H1 (cell line): ENCODE measurements at regions not wholly inside any gene's neighbourhood (a gene's known extent, or its start where the extent isn't known, plus 50 kb on each side); places are given as distances from the start of the nearest gene placed in this dataset.
"Not testable (repeated sequence)": the region's sequence is repeated elsewhere in the genome, so short reads cannot be mapped to it uniquely, and the experiment has no call there.

ENCODE experiments used
- CTCF ChIA-PET: fragments of 300-600 bp; sonication (Branson Sonifier 250); formaldehyde crosslinking; loops from one replicate; lab custom pipeline; 2021; ENCODE audit not compliant: partially characterized antibody; lab: Charles Lee
- POLR2A ChIA-PET: fragments of 300-600 bp; sonication (Branson Sonifier 250); formaldehyde crosslinking; loops from one replicate; lab custom pipeline; 2021; ENCODE audit warnings: inconsistent platforms; ENCODE audit not compliant: partially characterized antibody; lab: Charles Lee
- DNase-seq, 2 experiments: peaks; one replicate each; pipeline versions ENCODE4 v3.0.0 to v3.0.0-alpha.2; 2010 to 2022; ENCODE audit warnings: low spot score in 2 of 2, low read depth in 1 of 2, mixed read lengths in 1 of 2
- FAIRE-seq: peaks from 2 replicates; lab custom pipeline; 2011; peaks lifted over from hg19 to GRCh38; lab: Jason Lieb, UNC
- H2AFZ ChIP-seq: 2 replicates; pipeline ENCODE4 v1.8.1; 2012; ENCODE audit warnings: low read length, inconsistent platforms
- H2AK5ac ChIP-seq: 2 replicates; pipeline ENCODE4 v1.6.1; 2013; ENCODE audit warnings: low read depth, low read length
- H2BK120ac ChIP-seq: replicated peaks from 2 replicates; pipeline ENCODE3; 2013; ENCODE audit warnings: low read depth, low read length, inconsistent platforms
- H2BK12ac ChIP-seq: 2 replicates; pipeline ENCODE4 v1.6.1; 2013; ENCODE audit warnings: low read depth, low read length
- H2BK15ac ChIP-seq: 2 replicates; pipeline ENCODE4 v1.6.1; 2013; ENCODE audit warnings: low read length
- H2BK20ac ChIP-seq: 2 replicates; pipeline ENCODE4 v1.6.1; 2013; ENCODE audit warnings: low read length
- H2BK5ac ChIP-seq: 2 replicates; pipeline ENCODE4 v1.6.1; 2013; ENCODE audit warnings: low read depth, low read length
- H3K14ac ChIP-seq: 2 replicates; pipeline ENCODE4 v1.6.1; 2013; ENCODE audit warnings: inconsistent platforms; ENCODE audit not compliant: insufficient read length
- H3K18ac ChIP-seq: 2 replicates; pipeline ENCODE4 v1.6.1; 2013; ENCODE audit warnings: low read length; ENCODE audit errors: extremely low read depth
- H3K23ac ChIP-seq: 2 replicates; pipeline ENCODE4 v1.6.1; 2013; ENCODE audit warnings: inconsistent platforms; ENCODE audit not compliant: insufficient read length
- H3K23me2 ChIP-seq: 2 replicates; pipeline ENCODE4 v1.6.1; 2013; ENCODE audit warnings: low read depth, low read length
- H3K27ac ChIP-seq: 2 replicates; pipeline ENCODE4 v1.6.1; 2011; ENCODE audit warnings: low read depth, low read length, inconsistent platforms
- H3K27me3 ChIP-seq, 4 experiments: replicated peaks in 1 of 4; 1 replicate in 1 of 4; 2 replicates in 3 of 4; pipeline versions ENCODE4 v1.6.1 to v1.8.1; 2011 to 2013; ENCODE audit warnings: low read length in 3 of 4, mild to moderate bottlenecking in 3 of 4, inconsistent platforms in 2 of 4, mixed read lengths in 2 of 4, moderate library complexity in 1 of 4; ENCODE audit not compliant: control insufficient read depth in 3 of 4, insufficient read depth in 3 of 4; ENCODE audit errors: extremely low read depth in 1 of 4
- H3K36me3 ChIP-seq, 4 experiments: 2 replicates each; pipeline versions ENCODE4 v1.6.1 to v1.8.1; 2011 to 2013; ENCODE audit warnings: mild to moderate bottlenecking in 4 of 4, low read length in 3 of 4, moderate library complexity in 2 of 4, control low read depth in 1 of 4, inconsistent platforms in 1 of 4; ENCODE audit not compliant: insufficient read depth in 4 of 4, control insufficient read depth in 2 of 4
- H3K4ac ChIP-seq: replicated peaks from 2 replicates; pipeline ENCODE3; 2013; ENCODE audit warnings: low read length, low read depth, mixed read lengths, inconsistent platforms; ENCODE audit not compliant: insufficient read length
- H3K4me1 ChIP-seq, 4 experiments: replicated peaks in 1 of 4; 1 replicate in 1 of 4; 2 replicates in 3 of 4; pipeline versions ENCODE4 v1.6.1 to v1.8.1; 2011 to 2013; ENCODE audit warnings: low read length in 3 of 4, inconsistent platforms in 2 of 4, mixed read lengths in 1 of 4; ENCODE audit not compliant: insufficient read depth in 4 of 4, control insufficient read depth in 3 of 4
- H3K4me2 ChIP-seq, 2 experiments: 2 replicates each; pipeline versions ENCODE4 v1.6.1 to v1.8.1; 2011 to 2013; ENCODE audit warnings: low read depth in 2 of 2, low read length in 2 of 2, control low read depth in 1 of 2, inconsistent platforms in 1 of 2, mild to moderate bottlenecking in 1 of 2; ENCODE audit not compliant: insufficient read depth in 1 of 2
- H3K4me3 ChIP-seq, 4 experiments: fragments of 200-600, 300-600 bp in 1 of 4; sonication (generic), shearing (Covaris generic), sonication (Bioruptor Twin) in 1 of 4; 2 replicates each; pipeline versions ENCODE4 v1.5.1 to v1.8.1; 2011 to 2016; ENCODE audit warnings: low read length in 4 of 4, low read depth in 3 of 4, control low read depth in 2 of 4, inconsistent platforms in 2 of 4, mild to moderate bottlenecking in 2 of 4, mixed read lengths in 1 of 4, moderate library complexity in 1 of 4; ENCODE audit not compliant: insufficient read depth in 2 of 4; ENCODE audit errors: extremely low read depth in 1 of 4
- H3K56ac ChIP-seq: replicated peaks from 2 replicates; pipeline ENCODE3; 2013; ENCODE audit warnings: low read depth, mild to moderate bottlenecking, mixed read lengths, low read length, inconsistent platforms; ENCODE audit not compliant: insufficient read length
- H3K79me1 ChIP-seq: 2 replicates; pipeline ENCODE4 v1.6.1; 2013; ENCODE audit warnings: low read depth, low read length, control low read depth
- H3K79me2 ChIP-seq, 2 experiments: 2 replicates each; pipeline versions ENCODE4 v1.6.1 to v1.8.1; 2012 to 2013; ENCODE audit warnings: low read length in 2 of 2, mild to moderate bottlenecking in 2 of 2, inconsistent platforms in 1 of 2; ENCODE audit not compliant: insufficient read depth in 2 of 2, control insufficient read depth in 1 of 2
- H3K9ac ChIP-seq, 4 experiments: replicated peaks in 1 of 4; 1 replicate in 1 of 4; 2 replicates in 3 of 4; pipeline versions ENCODE4 v1.6.1 to v1.8.1; 2011 to 2013; ENCODE audit warnings: low read depth in 3 of 4, low read length in 3 of 4, control low read depth in 2 of 4, mild to moderate bottlenecking in 2 of 4, moderate library complexity in 2 of 4, inconsistent platforms in 1 of 4; ENCODE audit errors: extremely low read depth in 1 of 4
- H3K9me3 ChIP-seq, 2 experiments: 2 replicates each; pipeline versions ENCODE4 v1.6.1 to v1.8.1; 2012 to 2013; ENCODE audit warnings: mild to moderate bottlenecking in 2 of 2, moderate library complexity in 2 of 2, control low read depth in 1 of 2, inconsistent platforms in 1 of 2, low read depth in 1 of 2, low read length in 1 of 2, mixed read lengths in 1 of 2; ENCODE audit not compliant: insufficient read depth in 2 of 2
- H4K20me1 ChIP-seq, 2 experiments: replicated peaks in 1 of 2; 2 replicates each; pipeline versions ENCODE3 to v1.8.1; 2011 to 2013; ENCODE audit warnings: inconsistent platforms in 2 of 2, low read length in 2 of 2, mild to moderate bottlenecking in 1 of 2; ENCODE audit not compliant: insufficient read depth in 2 of 2, control insufficient read depth in 1 of 2
- H4K5ac ChIP-seq: 2 replicates; pipeline ENCODE4 v1.6.1; 2013; ENCODE audit warnings: low read length, low read depth, mixed read lengths, inconsistent platforms; ENCODE audit not compliant: insufficient read length
- H4K8ac ChIP-seq: 2 replicates; pipeline ENCODE4 v1.8.0; 2013; ENCODE audit warnings: mild to moderate bottlenecking, moderate library complexity, low read length, inconsistent platforms; ENCODE audit not compliant: insufficient read depth; ENCODE audit errors: extremely low read depth
- H4K91ac ChIP-seq: replicated peaks from 2 replicates; pipeline ENCODE3; 2013; ENCODE audit warnings: low read length, mixed read lengths, inconsistent platforms; ENCODE audit not compliant: insufficient read length
- KDM4A ChIP-seq: IDR thresholded peaks from one replicate; pipeline ENCODE4 v1.7.1; 2012; ENCODE audit warnings: low read depth, mild to moderate bottlenecking, moderate library complexity, low read length, inconsistent platforms; ENCODE audit not compliant: severe bottlenecking
- RNF2 ChIP-seq: fragments of 200-900, 300-1000 bp; sonication (generic); IDR thresholded peaks from 2 replicates; pipeline ENCODE4 v1.7.1; 2016; ENCODE audit warnings: borderline replicate concordance, low read depth, mild to moderate bottlenecking, antibody characterized with exemption, low read length; ENCODE audit not compliant: poor library complexity, severe bottlenecking; ENCODE audit errors: missing control alignments
- TBP ChIP-seq: IDR thresholded peaks from 2 replicates; pipeline ENCODE4 v1.6.1; 2011; ENCODE audit warnings: low read depth, low read length, improper control_type of control experiment
- WGBS, 2 experiments: shearing (Covaris generic) in 1 of 2; methylation state at CpG; one replicate each; pipeline versions ENCODE4 v1.1.6 to v1.1.7; 2013 to 2015; ENCODE audit warnings: low lambda C conversion rate in 2 of 2, mixed read lengths in 2 of 2, inconsistent platforms in 1 of 2, low coverage in 1 of 2, missing lambda C conversion rate in 1 of 2; ENCODE audit not compliant: insufficient replicate concordance in 2 of 2, insufficient coverage in 1 of 2, insufficient read length in 1 of 2; ENCODE audit errors: extremely low coverage in 1 of 2, missing lambda C conversion rate in 1 of 2; 5-methylcytosine and 5-hydroxymethylcytosine counted together

GRCh38 chrX:122982521-122982920 is 201.6 kb upstream of the GRIA3 start:
- CTCF ChIA-PET = no interaction called here

DNA sequence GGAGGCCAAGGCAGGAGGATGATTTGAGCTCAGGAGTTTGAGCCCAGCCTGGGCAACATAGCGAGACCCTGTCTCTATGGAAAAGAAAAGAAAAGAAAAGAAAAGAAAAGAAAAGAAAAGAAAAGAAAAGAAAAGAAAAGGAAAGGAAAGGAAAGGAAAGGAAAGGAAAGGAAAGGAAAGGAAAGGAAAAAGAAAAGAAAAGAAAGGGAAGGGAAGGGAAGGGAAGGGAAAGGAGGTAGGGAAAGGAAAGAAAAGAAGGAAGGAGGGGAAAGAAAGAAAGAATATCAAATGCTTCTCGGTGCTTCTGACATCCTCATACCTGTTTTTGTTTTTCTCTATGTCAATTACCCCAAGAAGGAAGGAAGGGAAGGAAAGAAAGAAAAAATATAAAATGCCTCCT is 181.2 kb upstream of the GRIA3 start:
- H2BK15ac ChIP-seq = not testable (repeated sequence)
- WGBS, 2 experiments = 83% methylated on average over 2 of the region's 2 CpGs; no CpG with 5 or more reads in 1 of the 2 experiments

More at GRCh38 chrX:122982521-122982920, 201.6 kb upstream of the GRIA3 start:
- H3K18ac ChIP-seq = no peak overlapping the region
- no peak overlapping the region for H2BK5ac ChIP-seq
- H2BK15ac ChIP-seq = no peak overlapping the region
- no peaks in the 10 kb centered on the region for H4K20me1 ChIP-seq
- H3K4me1 ChIP-seq = no peaks in the 10 kb centered on the region
- H3K23ac ChIP-seq = no peak overlapping the region
- no peak overlapping the region for H2BK12ac ChIP-seq
- no peak overlapping the region for H4K91ac ChIP-seq
- H3K9me3 ChIP-seq = no peaks in the 10 kb centered on the region
- H3K4me2 ChIP-seq = no peak overlapping the region
- H3K23me2 ChIP-seq = no peaks in the 10 kb centered on the region
- TF ChIP-seq RNF2 = no peak
- TF ChIP-seq KDM4A = no peak
- no peak for TF ChIP-seq TBP
- no peak for FAIRE-seq
- no peak overlapping the region for H4K5ac ChIP-seq
- DNase-seq = no peak
- H2AK5ac ChIP-seq = no peak overlapping the region
- H2BK120ac ChIP-seq = no peak overlapping the region
- no peak overlapping the region for H4K8ac ChIP-seq
- no peak overlapping the region for H3K56ac ChIP-seq
- H3K9ac ChIP-seq = no peak overlapping the region
- H3K27ac ChIP-seq = no peak overlapping the region
- POLR2A ChIA-PET = no interaction called here
- 90% methylated on average over 6 of the region's 6 CpGs; no CpG with 5 or more reads in 1 of the 2 experiments for WGBS, 2 experiments
- no peak overlapping the region for H2AFZ ChIP-seq
- H3K4ac ChIP-seq = no peak overlapping the region
- no peak overlapping the region for H3K4me3 ChIP-seq
- no peaks in the 10 kb centered on the region for H3K27me3 ChIP-seq
- no peak overlapping the region for H3K14ac ChIP-seq
- H3K36me3 ChIP-seq = no peaks in the 10 kb centered on the region
- no peak overlapping the region for H2BK20ac ChIP-seq
- H3K79me1 ChIP-seq = no peaks in the 10 kb centered on the region
- no peaks in the 10 kb centered on the region for H3K79me2 ChIP-seq

More for the DNA sequence above, 181.2 kb upstream of the GRIA3 start:
- CTCF ChIA-PET, H2BK5ac ChIP-seq, H3K27ac ChIP-seq, H3K9ac ChIP-seq, H2BK12ac ChIP-seq, H3K4me3 ChIP-seq, H4K91ac ChIP-seq, H3K4me2 ChIP-seq, H2BK20ac ChIP-seq, H3K14ac ChIP-seq, H3K4me1 ChIP-seq, H4K5ac ChIP-seq, H3K23me2 ChIP-seq, H3K4ac ChIP-seq, H3K79me1 ChIP-seq, H2AK5ac ChIP-seq, DNase-seq, H4K20me1 ChIP-seq, FAIRE-seq, H3K79me2 ChIP-seq, H3K23ac ChIP-seq, H2AFZ ChIP-seq, H3K36me3 ChIP-seq, H3K56ac ChIP-seq, POLR2A ChIA-PET, H3K27me3 ChIP-seq, H3K18ac ChIP-seq, H4K8ac ChIP-seq, H3K9me3 ChIP-seq, H2BK120ac ChIP-seq: not testable (repeated sequence)
